ENCODE measurements at regions not wholly inside any gene's neighbourhood (a gene's known extent, or its start where the extent isn't known, plus 50 kb on each side); places are given as distances from the start of the nearest gene placed in this dataset.

DNA sequence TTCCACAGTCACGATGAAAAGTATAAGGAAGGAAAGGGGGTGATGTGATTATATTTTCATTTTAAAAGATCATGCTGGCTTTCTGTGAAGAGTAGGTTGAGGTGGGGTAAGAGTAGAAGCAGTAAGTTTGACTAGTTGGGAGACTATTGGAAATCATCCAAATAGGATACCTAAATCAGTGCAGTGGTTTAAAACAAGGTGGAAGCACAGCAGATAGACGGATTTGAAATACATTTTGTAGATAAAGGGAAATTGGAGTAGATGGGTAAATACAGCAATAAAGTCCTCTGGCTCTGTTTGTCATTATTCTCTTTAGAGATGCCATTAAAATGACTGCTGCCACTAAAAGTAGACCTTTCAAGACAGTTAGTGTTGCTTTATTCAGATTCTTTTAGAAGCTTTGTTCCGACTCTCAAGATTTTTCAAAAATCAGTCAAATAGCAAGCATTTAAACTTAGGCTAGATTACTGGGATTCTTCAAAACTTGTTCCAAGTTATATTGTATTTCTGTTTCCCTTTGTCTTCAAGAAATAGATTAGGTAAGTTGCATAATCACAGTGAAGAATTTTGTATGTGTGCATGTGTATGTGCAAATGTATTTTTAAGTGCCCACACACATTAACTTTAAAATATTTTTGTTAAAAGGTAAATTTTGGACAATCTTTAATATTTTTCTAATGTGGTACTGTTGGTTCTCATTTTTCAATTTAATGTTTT, 61.7 kb upstream of the DTNA start:
- BruUV-seq (replicated peaks) = no TSS peak
- no peaks in the 10 kb centered on the region for H3K4me1 ChIP-seq (ENCODE audit: control insufficient read depth, insufficient read depth, low read length)
- no peaks in the 10 kb centered on the region for H3K27me3 ChIP-seq (ENCODE audit: control insufficient read depth, insufficient read depth, low read length)
- no peak overlapping the region for H3K4me3 ChIP-seq (ENCODE audit: low read depth in 2 of 2, low read length in 2 of 2)
- H3K36me3 ChIP-seq (ENCODE audit: control insufficient read depth, insufficient read depth, low read length) = no peaks in the 10 kb centered on the region
- no peak for DNase-seq (ENCODE audit: low read depth, low spot score)
- no peaks in the 10 kb centered on the region for H3K9me3 ChIP-seq (ENCODE audit: control insufficient read depth, insufficient read depth, low read depth, low read length)
- intact Hi-C loops (cut with micrococcal nuclease; ENCODE audit: unreplicated experiment) = no loop called here
- CTCF ChIA-PET = no interaction called here
- ATAC-seq = no peak
- POLR2A ChIA-PET = no interaction called here
- TF ChIP-seq, protein P1, sequence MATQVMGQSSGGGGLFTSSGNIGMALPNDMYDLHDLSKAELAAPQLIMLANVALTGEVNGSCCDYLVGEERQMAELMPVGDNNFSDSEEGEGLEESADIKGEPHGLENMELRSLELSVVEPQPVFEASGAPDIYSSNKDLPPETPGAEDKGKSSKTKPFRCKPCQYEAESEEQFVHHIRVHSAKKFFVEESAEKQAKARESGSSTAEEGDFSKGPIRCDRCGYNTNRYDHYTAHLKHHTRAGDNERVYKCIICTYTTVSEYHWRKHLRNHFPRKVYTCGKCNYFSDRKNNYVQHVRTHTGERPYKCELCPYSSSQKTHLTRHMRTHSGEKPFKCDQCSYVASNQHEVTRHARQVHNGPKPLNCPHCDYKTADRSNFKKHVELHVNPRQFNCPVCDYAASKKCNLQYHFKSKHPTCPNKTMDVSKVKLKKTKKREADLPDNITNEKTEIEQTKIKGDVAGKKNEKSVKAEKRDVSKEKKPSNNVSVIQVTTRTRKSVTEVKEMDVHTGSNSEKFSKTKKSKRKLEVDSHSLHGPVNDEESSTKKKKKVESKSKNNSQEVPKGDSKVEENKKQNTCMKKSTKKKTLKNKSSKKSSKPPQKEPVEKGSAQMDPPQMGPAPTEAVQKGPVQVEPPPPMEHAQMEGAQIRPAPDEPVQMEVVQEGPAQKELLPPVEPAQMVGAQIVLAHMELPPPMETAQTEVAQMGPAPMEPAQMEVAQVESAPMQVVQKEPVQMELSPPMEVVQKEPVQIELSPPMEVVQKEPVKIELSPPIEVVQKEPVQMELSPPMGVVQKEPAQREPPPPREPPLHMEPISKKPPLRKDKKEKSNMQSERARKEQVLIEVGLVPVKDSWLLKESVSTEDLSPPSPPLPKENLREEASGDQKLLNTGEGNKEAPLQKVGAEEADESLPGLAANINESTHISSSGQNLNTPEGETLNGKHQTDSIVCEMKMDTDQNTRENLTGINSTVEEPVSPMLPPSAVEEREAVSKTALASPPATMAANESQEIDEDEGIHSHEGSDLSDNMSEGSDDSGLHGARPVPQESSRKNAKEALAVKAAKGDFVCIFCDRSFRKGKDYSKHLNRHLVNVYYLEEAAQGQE (IDR thresholded peaks at IDR 0.05; ENCODE audit: insufficient read depth in 1 of 2, low read depth in 2 of 2, low read length in 1 of 2) = no peak
- no peak for TF ChIP-seq POLR2AphosphoS5 (IDR thresholded peaks at IDR 0.05; ENCODE audit: low read depth, low read length)
- TF ChIP-seq SIN3A (IDR thresholded peaks at IDR 0.05; ENCODE audit: borderline replicate concordance, insufficient read depth, low read depth, low read length) = no peak
- TF ChIP-seq, protein P2, sequence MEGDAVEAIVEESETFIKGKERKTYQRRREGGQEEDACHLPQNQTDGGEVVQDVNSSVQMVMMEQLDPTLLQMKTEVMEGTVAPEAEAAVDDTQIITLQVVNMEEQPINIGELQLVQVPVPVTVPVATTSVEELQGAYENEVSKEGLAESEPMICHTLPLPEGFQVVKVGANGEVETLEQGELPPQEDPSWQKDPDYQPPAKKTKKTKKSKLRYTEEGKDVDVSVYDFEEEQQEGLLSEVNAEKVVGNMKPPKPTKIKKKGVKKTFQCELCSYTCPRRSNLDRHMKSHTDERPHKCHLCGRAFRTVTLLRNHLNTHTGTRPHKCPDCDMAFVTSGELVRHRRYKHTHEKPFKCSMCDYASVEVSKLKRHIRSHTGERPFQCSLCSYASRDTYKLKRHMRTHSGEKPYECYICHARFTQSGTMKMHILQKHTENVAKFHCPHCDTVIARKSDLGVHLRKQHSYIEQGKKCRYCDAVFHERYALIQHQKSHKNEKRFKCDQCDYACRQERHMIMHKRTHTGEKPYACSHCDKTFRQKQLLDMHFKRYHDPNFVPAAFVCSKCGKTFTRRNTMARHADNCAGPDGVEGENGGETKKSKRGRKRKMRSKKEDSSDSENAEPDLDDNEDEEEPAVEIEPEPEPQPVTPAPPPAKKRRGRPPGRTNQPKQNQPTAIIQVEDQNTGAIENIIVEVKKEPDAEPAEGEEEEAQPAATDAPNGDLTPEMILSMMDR (IDR thresholded peaks at IDR 0.05) = no peak
- no peak for TF ChIP-seq TCF7L2 (IDR thresholded peaks at IDR 0.05; ENCODE audit: low read depth, low read length)
- no peak overlapping the region for H3K27ac ChIP-seq (ENCODE audit: low read length)
- in situ Hi-C loops (cut with HindIII; ENCODE audit: low pct_unique_long_range_greater_than_20kb, low sequenced_read_pairs) = no loop called here

DNA sequence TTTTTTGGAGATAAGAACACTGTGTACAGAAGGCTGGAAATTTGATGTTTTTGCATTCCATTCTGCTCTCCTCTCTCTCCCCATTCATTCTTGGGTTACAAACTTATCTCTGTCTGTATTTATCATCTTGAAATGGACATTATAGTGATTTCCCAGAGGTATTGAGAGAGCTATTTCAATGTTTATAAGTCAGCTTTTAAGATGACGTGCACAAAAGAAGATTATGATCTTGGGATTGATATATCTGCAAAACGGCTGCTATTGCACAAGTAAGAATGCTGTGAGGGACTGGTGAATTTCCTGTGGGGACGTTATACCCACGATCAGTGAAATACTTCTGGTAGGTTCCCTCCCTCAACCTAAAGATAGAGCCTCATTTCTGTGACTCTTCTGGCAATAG, 61.0 kb upstream of the DTNA start:
- intact Hi-C loops (cut with micrococcal nuclease; ENCODE audit: unreplicated experiment) (no loop called here), in situ Hi-C loops (cut with HindIII; ENCODE audit: low pct_unique_long_range_greater_than_20kb, low sequenced_read_pairs) (no loop called here)

More for the DNA sequence above, 61.0 kb upstream of the DTNA start:
- no peak for DNase-seq (ENCODE audit: low read depth, low spot score)
- no TSS peak for BruUV-seq (replicated peaks)
- TF ChIP-seq, protein P2 (IDR thresholded peaks at IDR 0.05) = no peak
- TF ChIP-seq, protein P1 (IDR thresholded peaks at IDR 0.05; ENCODE audit: insufficient read depth in 1 of 2, low read depth in 2 of 2, low read length in 1 of 2) = no peak
- TF ChIP-seq SIN3A (IDR thresholded peaks at IDR 0.05; ENCODE audit: borderline replicate concordance, insufficient read depth, low read depth, low read length) (no peak), TCF7L2 (IDR thresholded peaks at IDR 0.05; ENCODE audit: low read depth, low read length) (no peak), POLR2AphosphoS5 (IDR thresholded peaks at IDR 0.05; ENCODE audit: low read depth, low read length) (no peak)
- Histone ChIP-seq H3K4me1 (ENCODE audit: control insufficient read depth, insufficient read depth, low read length) (no peaks in the 10 kb centered on the region), H3K27ac (ENCODE audit: low read length) (no peak overlapping the region), H3K36me3 (ENCODE audit: control insufficient read depth, insufficient read depth, low read length) (no peaks in the 10 kb centered on the region), H3K4me3 (ENCODE audit: low read depth in 2 of 2, low read length in 2 of 2) (no peak overlapping the region), H3K27me3 (ENCODE audit: control insufficient read depth, insufficient read depth, low read length) (no peaks in the 10 kb centered on the region), H3K9me3 (ENCODE audit: control insufficient read depth, insufficient read depth, low read depth, low read length) (no peaks in the 10 kb centered on the region)
- POLR2A ChIA-PET = no interaction called here
- no peak for ATAC-seq
- CTCF ChIA-PET = no interaction called here

Data from Panc1 (cell line).